Body of pancreas (tissue), 4 donors: ENCODE measurements at regions not wholly inside any gene's neighbourhood (a gene's known extent, or its start where the extent isn't known, plus 50 kb on each side); places are given as distances from the start of the nearest gene placed in this dataset.

Experiments
- ATAC-seq: fragments of 150-250 bp; one replicate; pipeline ENCODE4 v1.9.1; 2016
- DNase-seq, 4 donors: peaks; one replicate each; pipeline ENCODE4 v3.0.0-alpha.2; 2019
- H3K27ac ChIP-seq, 4 donors: fragments of 200-600 bp; sonication (generic); 1 replicate in 3 of 4; 2 replicates in 1 of 4; pipeline versions ENCODE4 v1.5.1 to v1.6.1; 2016 to 2019; ENCODE audit warnings: mild to moderate bottlenecking in 1 of 4, mixed read lengths in 1 of 4, moderate library complexity in 1 of 4
- H3K27me3 ChIP-seq, 2 donors: fragments of 200-600 bp; sonication (generic); one replicate each; pipeline ENCODE4 v1.6.0; 2016; ENCODE audit warnings: mild to moderate bottlenecking in 1 of 2
- H3K36me3 ChIP-seq, 2 donors: fragments of 200-600 bp; sonication (generic); replicated peaks in 1 of 2; 2 replicates each; pipeline ENCODE4 v1.5.1; 2016; ENCODE audit warnings: low read depth in 2 of 2; ENCODE audit not compliant: insufficient read depth in 1 of 2
- H3K4me1 ChIP-seq: fragments of 200-600 bp; sonication (generic); one replicate; pipeline ENCODE4 v1.6.0; 2016
- H3K4me3 ChIP-seq, 2 donors: fragments of 200-600 bp; sonication (generic); 1 replicate in 1 of 2; 2 replicates in 1 of 2; pipeline ENCODE4 v1.5.1; 2016 to 2019
- H3K9me3 ChIP-seq, 3 donors: fragments of 200-600 bp; sonication (generic); 1 replicate in 2 of 3; 2 replicates in 1 of 3; pipeline ENCODE4 v1.5.1; 2016
- POLR2A ChIP-seq, 3 donors: fragments of 450-650 bp; IDR thresholded peaks; one replicate each; pipeline ENCODE4 v1.6.1; 2016; ENCODE audit warnings: antibody characterized with exemption in 3 of 3, mild to moderate bottlenecking in 2 of 3
- WGBS, 2 donors: methylation state at CpG; one replicate each; pipeline ENCODE4 v1.1.5; 2017; 5-methylcytosine and 5-hydroxymethylcytosine counted together
- intact Hi-C: fragments of 100-400 bp; cut with DNase I; formaldehyde crosslinking; loops from one replicate; pipeline ENCODE4 v1.15.1; 2023
- TF ChIP-seq, protein P1 (sequence below), 7 experiments: fragments of 450-650 bp in 4 of 7; fragments of 200-600 bp in 3 of 7; sonication (generic) in 3 of 7; IDR thresholded peaks; one replicate each; pipeline ENCODE4 v1.5.1; 2016 to 2019; ENCODE audit warnings: antibody characterized with exemption in 7 of 7

DNA sequence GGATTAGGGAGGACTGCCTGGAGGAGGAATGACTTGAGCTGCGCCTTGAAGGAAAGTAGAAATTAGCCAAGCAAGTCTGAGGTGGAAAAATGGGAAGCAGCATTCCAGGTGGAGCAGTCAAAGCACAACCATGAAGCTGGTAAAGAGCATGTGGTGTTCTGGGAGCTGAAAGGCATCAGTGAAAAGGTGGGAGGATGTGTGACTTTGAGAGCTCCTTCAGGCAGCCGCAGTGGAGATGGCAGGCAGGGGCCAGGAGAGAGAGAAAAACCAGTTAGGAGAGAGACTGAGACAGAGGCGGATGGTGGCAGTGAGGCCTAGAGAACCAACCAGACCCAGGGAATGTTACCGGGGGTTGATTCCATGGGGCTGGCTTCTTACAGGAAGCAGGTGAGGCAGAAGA lies 393.4 kb downstream of the MIAT start:
- Histone ChIP-seq H3K27me3 (no peaks in the 10 kb centered on the region), H3K4me3 (no peak overlapping the region), H3K9me3 (no peaks in the 10 kb centered on the region), H3K27ac (no peak overlapping the region), H3K36me3 (no peaks in the 10 kb centered on the region), H3K4me1 (peaks cover 5% of the 10 kb centered on the region)
- TF ChIP-seq POLR2A (IDR thresholded peaks at IDR 0.05), result no peak
- TF ChIP-seq, protein P1, sequence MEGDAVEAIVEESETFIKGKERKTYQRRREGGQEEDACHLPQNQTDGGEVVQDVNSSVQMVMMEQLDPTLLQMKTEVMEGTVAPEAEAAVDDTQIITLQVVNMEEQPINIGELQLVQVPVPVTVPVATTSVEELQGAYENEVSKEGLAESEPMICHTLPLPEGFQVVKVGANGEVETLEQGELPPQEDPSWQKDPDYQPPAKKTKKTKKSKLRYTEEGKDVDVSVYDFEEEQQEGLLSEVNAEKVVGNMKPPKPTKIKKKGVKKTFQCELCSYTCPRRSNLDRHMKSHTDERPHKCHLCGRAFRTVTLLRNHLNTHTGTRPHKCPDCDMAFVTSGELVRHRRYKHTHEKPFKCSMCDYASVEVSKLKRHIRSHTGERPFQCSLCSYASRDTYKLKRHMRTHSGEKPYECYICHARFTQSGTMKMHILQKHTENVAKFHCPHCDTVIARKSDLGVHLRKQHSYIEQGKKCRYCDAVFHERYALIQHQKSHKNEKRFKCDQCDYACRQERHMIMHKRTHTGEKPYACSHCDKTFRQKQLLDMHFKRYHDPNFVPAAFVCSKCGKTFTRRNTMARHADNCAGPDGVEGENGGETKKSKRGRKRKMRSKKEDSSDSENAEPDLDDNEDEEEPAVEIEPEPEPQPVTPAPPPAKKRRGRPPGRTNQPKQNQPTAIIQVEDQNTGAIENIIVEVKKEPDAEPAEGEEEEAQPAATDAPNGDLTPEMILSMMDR (IDR thresholded peaks at IDR 0.05), result no peak
- ATAC-seq, result no peak
- intact Hi-C loops, result no loop called here
- no peak for DNase-seq
- WGBS, 2 donors, result 63 to 79% methylated on average over 4 of the region's 4 CpGs

DNA sequence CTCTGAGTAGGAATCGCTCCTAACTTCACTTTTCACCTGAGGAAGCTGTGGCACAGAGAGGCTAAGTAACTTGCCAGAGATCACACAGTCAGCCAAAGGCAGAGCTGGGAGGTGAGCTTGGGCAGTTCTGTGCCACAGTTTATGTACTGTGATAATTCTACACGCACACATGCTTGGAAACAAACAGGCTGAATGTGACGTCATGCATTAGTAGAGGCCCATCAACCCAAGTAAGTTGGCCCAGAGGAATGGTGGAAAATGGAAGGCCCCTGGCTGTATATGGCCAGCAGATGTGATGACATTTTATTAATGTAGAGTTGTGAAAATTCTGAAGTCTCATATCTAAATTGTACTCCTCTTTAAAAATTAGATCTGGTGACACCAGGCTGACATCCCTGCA lies 394.0 kb downstream of the MIAT start:
- intact Hi-C loops, result no loop called here
- no peak overlapping the region for H3K4me3 ChIP-seq
- no peaks in the 10 kb centered on the region for H3K27me3 ChIP-seq
- no peak overlapping the region for H3K27ac ChIP-seq
- no peaks in the 10 kb centered on the region for H3K4me1 ChIP-seq
- no peaks in the 10 kb centered on the region for H3K9me3 ChIP-seq
- no peaks in the 10 kb centered on the region for H3K36me3 ChIP-seq
- DNase-seq, result no peak
- no peak for ATAC-seq
- TF ChIP-seq POLR2A (IDR thresholded peaks at IDR 0.05), result no peak
- TF ChIP-seq, protein P1 (IDR thresholded peaks at IDR 0.05), result no peak
- WGBS, 2 donors, result 28 to 37% methylated on average over 3 of the region's 3 CpGs

DNA sequence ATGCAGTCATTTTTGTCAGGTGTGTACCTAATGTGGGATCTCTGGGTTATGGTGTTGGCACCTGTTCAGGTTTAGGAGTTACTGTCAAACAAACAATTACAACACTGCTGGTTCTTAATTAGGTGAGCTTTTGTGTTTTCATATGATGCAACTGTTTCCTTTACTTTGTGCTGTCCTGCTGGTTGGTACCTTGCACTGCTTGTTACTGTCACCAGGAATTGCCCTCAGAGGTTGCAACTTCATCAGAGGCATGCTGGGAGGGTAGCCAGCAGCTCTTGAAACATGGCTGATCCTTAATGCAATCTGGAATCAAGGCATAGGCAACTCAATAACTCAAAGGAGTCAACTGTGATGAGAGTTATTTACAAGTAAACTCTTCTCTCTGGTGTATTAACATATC lies 400.3 kb downstream of the MIAT start:
- Histone ChIP-seq H3K36me3 (no peaks in the 10 kb centered on the region), H3K9me3 (no peaks in the 10 kb centered on the region), H3K4me3 (no peak overlapping the region), H3K27ac (no peak overlapping the region), H3K27me3 (no peaks in the 10 kb centered on the region), H3K4me1 (no peaks in the 10 kb centered on the region)
- TF ChIP-seq, protein P1 (IDR thresholded peaks at IDR 0.05), result no peak
- TF ChIP-seq POLR2A (IDR thresholded peaks at IDR 0.05), result no peak
- no peak for ATAC-seq
- DNase-seq, result no peak
- intact Hi-C loops, result no loop called here

DNA sequence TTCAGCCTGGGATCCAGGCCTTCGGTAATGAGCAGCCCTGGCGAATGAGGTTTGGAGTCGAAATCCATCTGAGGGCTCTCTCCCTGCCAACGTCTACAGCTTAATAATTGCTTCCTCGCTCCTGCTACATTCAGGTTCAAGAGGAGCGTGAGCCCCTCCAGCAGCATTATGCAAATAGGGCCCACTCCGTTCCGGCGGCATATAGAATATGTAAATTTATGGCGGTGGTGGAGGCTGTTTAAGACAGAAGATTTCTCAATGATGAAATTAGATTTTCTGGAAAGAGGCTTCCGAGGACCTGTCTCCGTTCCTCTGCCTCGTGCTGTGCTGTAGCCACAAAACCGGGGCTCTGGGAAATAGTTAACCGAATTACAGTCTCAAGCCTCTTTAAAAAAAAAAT lies 402.8 kb downstream of the MIAT start:
- TF ChIP-seq, protein P1 (IDR thresholded peaks at IDR 0.05), result no peak
- TF ChIP-seq POLR2A (IDR thresholded peaks at IDR 0.05), result no peak

DNA sequence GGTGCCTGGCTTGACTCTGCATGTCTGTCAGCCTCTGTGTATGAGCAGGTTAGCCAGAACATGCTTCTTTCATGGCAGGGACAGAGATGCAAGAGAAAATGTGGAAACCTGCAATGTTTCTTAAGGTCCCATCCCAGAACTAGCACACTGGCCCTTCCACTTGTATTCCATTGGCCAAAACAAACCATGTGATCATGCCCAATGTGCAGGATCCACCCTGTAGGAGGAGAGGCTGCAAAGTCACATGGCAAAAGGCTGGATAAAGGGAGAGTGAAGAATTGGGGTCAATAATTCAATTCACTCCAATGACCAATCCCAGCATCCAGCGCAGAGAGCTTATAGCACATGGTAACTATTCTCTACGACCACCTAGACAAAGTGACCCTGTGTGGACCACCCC lies 405.5 kb downstream of the MIAT start:
- intact Hi-C loops, result no loop called here
- no peak overlapping the region for H3K27ac ChIP-seq
- DNase-seq, result no peak
- no peaks in the 10 kb centered on the region for H3K4me1 ChIP-seq
- H3K9me3 ChIP-seq, result no peaks in the 10 kb centered on the region
- no peaks in the 10 kb centered on the region for H3K36me3 ChIP-seq
- H3K27me3 ChIP-seq, result no peaks in the 10 kb centered on the region
- ATAC-seq, result no peak
- WGBS, 2 donors, result 70 to 82% methylated on average over 2 of the region's 2 CpGs
- no peak for TF ChIP-seq POLR2A (IDR thresholded peaks at IDR 0.05)
- TF ChIP-seq, protein P1 (IDR thresholded peaks at IDR 0.05), result no peak
- no peak overlapping the region for H3K4me3 ChIP-seq

More for the DNA sequence above, 402.8 kb downstream of the MIAT start:
- Histone ChIP-seq H3K4me1 (no peaks in the 10 kb centered on the region), H3K9me3 (no peaks in the 10 kb centered on the region), H3K27me3 (no peaks in the 10 kb centered on the region), H3K27ac (no peak overlapping the region), H3K4me3 (no peak overlapping the region), H3K36me3 (no peaks in the 10 kb centered on the region)
- 70 to 81% methylated on average over 15 of the region's 15 CpGs for WGBS, 2 donors
- DNase-seq (no peak), ATAC-seq (no peak)
- intact Hi-C loops, result no loop called here
